OCI-LY1 (cell line): ENCODE measurements at regions not wholly inside any gene's neighbourhood (a gene's known extent, or its start where the extent isn't known, plus 50 kb on each side); places are given as distances from the start of the nearest gene placed in this dataset.

Experiments
- H2AFZ ChIP-seq: fragments of 200-600 bp; sonication (generic), shearing (Covaris generic); 2 replicates; pipeline ENCODE4 v1.6.0; 2014; ENCODE audit warnings: antibody characterized with exemption, mild to moderate bottlenecking, low read length
- H3F3A ChIP-seq: fragments of 200-600 bp; sonication (generic), shearing (Covaris generic); 2 replicates; pipeline ENCODE4 v1.6.0; 2014; ENCODE audit warnings: mild to moderate bottlenecking, antibody characterized with exemption, low read length, moderate library complexity; ENCODE audit not compliant: insufficient read depth
- H3K27ac ChIP-seq: fragments of 200-600 bp; sonication (generic); 2 replicates; pipeline ENCODE4 v1.5.1; 2014; ENCODE audit warnings: low read length, mixed run types, mild to moderate bottlenecking, low read depth; ENCODE audit not compliant: poor library complexity, severe bottlenecking
- H3K27me3 ChIP-seq: fragments of 200-600 bp; sonication (generic); 2 replicates; pipeline ENCODE4 v1.6.0; 2014; ENCODE audit warnings: antibody characterized with exemption, mild to moderate bottlenecking, low read length, moderate library complexity; ENCODE audit not compliant: insufficient read depth
- H3K36me3 ChIP-seq: fragments of 200-600 bp; sonication (generic); 2 replicates; pipeline ENCODE4 v1.6.1; 2014; ENCODE audit warnings: mild to moderate bottlenecking, antibody characterized with exemption, low read length, moderate library complexity, mixed read lengths; ENCODE audit not compliant: insufficient read depth
- H3K4me1 ChIP-seq: fragments of 200-600 bp; sonication (generic); 2 replicates; pipeline ENCODE4 v1.5.1; 2014; ENCODE audit warnings: mild to moderate bottlenecking, low read length, moderate library complexity; ENCODE audit not compliant: insufficient read depth, severe bottlenecking
- H3K4me2 ChIP-seq: fragments of 200-600 bp; sonication (generic), shearing (Covaris generic); 2 replicates; pipeline ENCODE4 v1.6.1; 2014; ENCODE audit warnings: low read length
- H3K4me3 ChIP-seq: fragments of 200-600 bp; sonication (generic); 2 replicates; pipeline ENCODE4 v1.5.1; 2014; ENCODE audit warnings: low read length, low read depth, mild to moderate bottlenecking, mixed read lengths; ENCODE audit not compliant: poor library complexity, severe bottlenecking
- H3K79me2 ChIP-seq: fragments of 200-600 bp; shearing (Covaris generic); 2 replicates; pipeline ENCODE4 v1.6.1; 2016; ENCODE audit warnings: mixed run types, low read length, mixed read lengths; ENCODE audit not compliant: insufficient read depth
- H3K9ac ChIP-seq: fragments of 200-600 bp; sonication (generic), shearing (Covaris generic); 2 replicates; pipeline ENCODE4 v1.6.1; 2014; ENCODE audit warnings: mild to moderate bottlenecking, low read length, mixed read lengths
- H3K9me2 ChIP-seq: fragments of 200-600 bp; sonication (generic), shearing (Covaris generic); 2 replicates; pipeline ENCODE4 v1.6.1; 2014; ENCODE audit warnings: low read depth, mild to moderate bottlenecking, low read length, mixed read lengths
- H3K9me3 ChIP-seq: fragments of 200-600 bp; shearing (Covaris generic); 2 replicates; pipeline ENCODE4 v1.6.1; 2014; ENCODE audit warnings: low read length, mixed read lengths
- H4K20me1 ChIP-seq: fragments of 200-600 bp; sonication (generic), shearing (Covaris generic); 2 replicates; pipeline ENCODE4 v1.6.0; 2016; ENCODE audit warnings: mild to moderate bottlenecking, low read length; ENCODE audit not compliant: insufficient read depth
- EZH2 ChIP-seq: fragments of 200-600 bp; sonication (generic), shearing (Covaris generic); IDR thresholded peaks from 2 replicates; pipeline ENCODE4 v1.8.0; 2017; ENCODE audit warnings: borderline replicate concordance, mixed run types, mild to moderate bottlenecking, antibody characterized with exemption, low read length, moderate library complexity, mixed read lengths
- TF ChIP-seq, protein P1 (sequence below): fragments of 200-600 bp; sonication (generic), shearing (Covaris generic); IDR thresholded peaks from 2 replicates; pipeline ENCODE4 v1.5.1; 2017; ENCODE audit warnings: mild to moderate bottlenecking, antibody characterized with exemption, low read length, moderate library complexity, mixed read lengths

DNA sequence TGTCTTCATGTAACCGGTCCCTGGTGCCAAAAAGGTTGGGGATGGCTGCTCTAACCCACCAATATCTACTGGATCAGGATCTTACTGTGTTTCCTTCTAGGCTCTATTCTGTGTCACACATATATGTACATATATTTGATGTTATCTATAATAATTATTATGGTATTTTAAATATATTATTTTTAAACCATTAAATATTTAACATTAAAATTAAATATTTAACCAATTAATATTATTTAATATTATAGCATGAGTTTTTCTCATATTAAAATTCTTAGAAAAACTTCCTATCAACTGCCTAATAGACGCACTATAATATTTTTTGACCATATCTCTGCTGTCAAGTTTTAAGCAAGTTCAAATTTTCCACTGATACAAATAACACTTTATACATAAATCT, 196.9 kb upstream of the PLET1 start:
- no peak overlapping the region for H3K27ac ChIP-seq
- H3F3A ChIP-seq: no peaks in the 10 kb centered on the region
- no peaks in the 10 kb centered on the region for H3K27me3 ChIP-seq
- H3K9ac ChIP-seq: no peak overlapping the region
- H3K9me3 ChIP-seq: no peaks in the 10 kb centered on the region
- no peak for TF ChIP-seq EZH2
- TF ChIP-seq, protein P1, sequence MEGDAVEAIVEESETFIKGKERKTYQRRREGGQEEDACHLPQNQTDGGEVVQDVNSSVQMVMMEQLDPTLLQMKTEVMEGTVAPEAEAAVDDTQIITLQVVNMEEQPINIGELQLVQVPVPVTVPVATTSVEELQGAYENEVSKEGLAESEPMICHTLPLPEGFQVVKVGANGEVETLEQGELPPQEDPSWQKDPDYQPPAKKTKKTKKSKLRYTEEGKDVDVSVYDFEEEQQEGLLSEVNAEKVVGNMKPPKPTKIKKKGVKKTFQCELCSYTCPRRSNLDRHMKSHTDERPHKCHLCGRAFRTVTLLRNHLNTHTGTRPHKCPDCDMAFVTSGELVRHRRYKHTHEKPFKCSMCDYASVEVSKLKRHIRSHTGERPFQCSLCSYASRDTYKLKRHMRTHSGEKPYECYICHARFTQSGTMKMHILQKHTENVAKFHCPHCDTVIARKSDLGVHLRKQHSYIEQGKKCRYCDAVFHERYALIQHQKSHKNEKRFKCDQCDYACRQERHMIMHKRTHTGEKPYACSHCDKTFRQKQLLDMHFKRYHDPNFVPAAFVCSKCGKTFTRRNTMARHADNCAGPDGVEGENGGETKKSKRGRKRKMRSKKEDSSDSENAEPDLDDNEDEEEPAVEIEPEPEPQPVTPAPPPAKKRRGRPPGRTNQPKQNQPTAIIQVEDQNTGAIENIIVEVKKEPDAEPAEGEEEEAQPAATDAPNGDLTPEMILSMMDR: no peak
- no peak overlapping the region for H3K4me3 ChIP-seq
- H3K36me3 ChIP-seq: no peaks in the 10 kb centered on the region
- no peaks in the 10 kb centered on the region for H3K4me1 ChIP-seq
- H2AFZ ChIP-seq: no peak overlapping the region
- H3K9me2 ChIP-seq: 0 out of 2 replicates have a peak, but pooled peaks cover 3% of the 10 kb centered on the region
- no peak overlapping the region for H3K4me2 ChIP-seq
- no peaks in the 10 kb centered on the region for H4K20me1 ChIP-seq
- no peaks in the 10 kb centered on the region for H3K79me2 ChIP-seq

DNA sequence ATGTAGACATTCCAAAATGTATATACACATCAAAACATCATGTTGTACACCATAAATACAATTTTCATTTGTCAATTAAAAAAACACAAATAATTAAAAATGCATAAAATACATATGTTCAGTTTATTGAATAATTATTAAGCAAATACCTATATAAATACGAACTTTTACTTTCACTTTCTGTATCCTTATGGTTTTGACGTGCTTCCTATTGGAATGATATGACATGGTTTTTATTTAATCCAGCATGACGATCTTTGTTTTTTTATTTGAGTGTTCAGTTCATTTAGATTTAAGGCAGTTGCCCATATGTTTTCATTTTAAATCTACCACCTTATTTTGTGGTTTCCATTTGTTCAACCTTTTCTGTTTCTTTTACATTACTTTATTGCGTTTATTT, 198.3 kb upstream of the PLET1 start:
- Histone ChIP-seq H4K20me1 (no peaks in the 10 kb centered on the region), H3K9me3 (no peaks in the 10 kb centered on the region), H3K9me2 (0 out of 2 replicates have a peak, but pooled peaks cover 3% of the 10 kb centered on the region), H3K4me2 (no peak overlapping the region), H3F3A (no peaks in the 10 kb centered on the region), H3K4me1 (no peaks in the 10 kb centered on the region), H3K27me3 (no peaks in the 10 kb centered on the region), H3K36me3 (no peaks in the 10 kb centered on the region), H3K4me3 (no peak overlapping the region), H3K27ac (no peak overlapping the region), H3K9ac (no peak overlapping the region), H3K79me2 (no peaks in the 10 kb centered on the region), H2AFZ (no peak overlapping the region)
- TF ChIP-seq EZH2: no peak
- TF ChIP-seq, protein P1: no peak

DNA sequence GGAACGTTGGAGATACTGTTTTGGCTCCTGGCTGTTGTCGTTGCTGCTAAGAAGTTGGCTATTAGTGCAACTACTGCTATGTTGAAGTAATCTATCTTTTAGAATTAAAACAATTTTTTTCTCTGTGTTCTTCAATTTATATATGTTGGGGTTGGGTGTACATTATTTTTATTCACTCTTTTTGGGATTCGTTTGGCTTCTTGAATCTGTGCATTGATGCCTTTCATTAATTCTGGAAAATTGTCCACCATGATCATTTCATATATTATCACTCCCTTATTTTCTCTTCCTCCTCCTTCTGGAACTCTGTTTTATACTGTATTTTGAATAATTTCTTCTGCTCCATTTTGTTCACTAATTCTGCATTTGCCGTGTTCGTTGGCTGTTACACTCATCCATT, 199.5 kb upstream of the PLET1 start:
- H3K9me3 ChIP-seq: no peaks in the 10 kb centered on the region
- no peaks in the 10 kb centered on the region for H3K79me2 ChIP-seq
- no peaks in the 10 kb centered on the region for H3K27me3 ChIP-seq
- no peaks in the 10 kb centered on the region for H3K36me3 ChIP-seq
- H4K20me1 ChIP-seq: no peaks in the 10 kb centered on the region
- no peak overlapping the region for H3K27ac ChIP-seq
- H3K4me2 ChIP-seq: no peak overlapping the region
- H2AFZ ChIP-seq: no peak overlapping the region
- no peaks in the 10 kb centered on the region for H3K4me1 ChIP-seq
- H3K9ac ChIP-seq: no peak overlapping the region
- H3F3A ChIP-seq: no peaks in the 10 kb centered on the region
- 0 out of 2 replicates have a peak, but pooled peaks cover 3% of the 10 kb centered on the region for H3K9me2 ChIP-seq
- no peak for TF ChIP-seq EZH2
- TF ChIP-seq, protein P1: no peak
- no peak overlapping the region for H3K4me3 ChIP-seq
